ENCODE measurements at regions not wholly inside any gene's neighbourhood (a gene's known extent, or its start where the extent isn't known, plus 50 kb on each side); places are given as distances from the start of the nearest gene placed in this dataset.

- no peak overlapping the region for H3K9ac ChIP-seq (ENCODE audit: low read length)
- peaks cover 17% of the 10 kb centered on the region for H3K27me3 ChIP-seq (ENCODE audit: low read depth, low read length)
- H3K27ac ChIP-seq (ENCODE audit: low read length), result no peak overlapping the region
- peaks cover 6% of the 10 kb centered on the region for H3K4me1 ChIP-seq (ENCODE audit: low read length)
- no peaks in the 10 kb centered on the region for H3K36me3 ChIP-seq (replicated peaks; ENCODE audit: low read depth, low read length)
- H3K4me3 ChIP-seq (ENCODE audit: low read length), result no peak overlapping the region
- H3K4me2 ChIP-seq (ENCODE audit: low read length), result no peak overlapping the region
- TF ChIP-seq EZH2phosphoT487 (IDR thresholded peaks at IDR 0.05; ENCODE audit: low read depth) (no peak), CTCF (IDR thresholded peaks at IDR 0.05; ENCODE audit: low read depth, low read length) (no peak)
- no peak overlapping the region for H2AFZ ChIP-seq (ENCODE audit: low read depth, low read length)
- no peaks in the 10 kb centered on the region for H4K20me1 ChIP-seq (ENCODE audit: insufficient read depth, low read length)
- no peaks in the 10 kb centered on the region for H3K9me3 ChIP-seq (ENCODE audit: insufficient read depth, low read length)
- no peaks in the 10 kb centered on the region for H3K79me2 ChIP-seq (ENCODE audit: low read length)
Measured at GRCh38 chr1:230561570-230561969, 80.7 kb upstream of the COG2 start.

GRCh38 chr1:230558324-230558723 lies 84.0 kb upstream of the COG2 start:
- TF ChIP-seq EZH2phosphoT487 (IDR thresholded peaks at IDR 0.05; ENCODE audit: low read depth) (no peak), CTCF (IDR thresholded peaks at IDR 0.05; ENCODE audit: low read depth, low read length) (no peak)
- no peak overlapping the region for H3K4me2 ChIP-seq (ENCODE audit: low read length)
- no peak overlapping the region for H3K27ac ChIP-seq (ENCODE audit: low read length)
- H3K79me2 ChIP-seq (ENCODE audit: low read length), result no peaks in the 10 kb centered on the region
- H3K4me3 ChIP-seq (ENCODE audit: low read length), result no peak overlapping the region
- H3K36me3 ChIP-seq (replicated peaks; ENCODE audit: low read depth, low read length), result no peaks in the 10 kb centered on the region
- H3K4me1 ChIP-seq (ENCODE audit: low read length), result peaks cover 18% of the 10 kb centered on the region
- H2AFZ ChIP-seq (ENCODE audit: low read depth, low read length), result no peak overlapping the region
- no peaks in the 10 kb centered on the region for H4K20me1 ChIP-seq (ENCODE audit: insufficient read depth, low read length)
- no peaks in the 10 kb centered on the region for H3K27me3 ChIP-seq (ENCODE audit: low read depth, low read length)
- no peak overlapping the region for H3K9ac ChIP-seq (ENCODE audit: low read length)
- H3K9me3 ChIP-seq (ENCODE audit: insufficient read depth, low read length), result no peaks in the 10 kb centered on the region

GRCh38 chr1:230556453-230556852 lies 85.8 kb upstream of the COG2 start:
- Histone ChIP-seq H4K20me1 (ENCODE audit: insufficient read depth, low read length) (no peaks in the 10 kb centered on the region), H2AFZ (ENCODE audit: low read depth, low read length) (no peak overlapping the region)

GRCh38 chr1:230555814-230556213 lies 86.5 kb upstream of the COG2 start:
- Histone ChIP-seq H3K4me1 (ENCODE audit: low read length) (peaks cover 18% of the 10 kb centered on the region), H3K36me3 (replicated peaks; ENCODE audit: low read depth, low read length) (no peaks in the 10 kb centered on the region), H3K4me3 (ENCODE audit: low read length) (peak overlapping the region; percentile 2; the same call in 1 of the 2 replicates), H2AFZ (ENCODE audit: low read depth, low read length) (peak overlapping the region; percentile 74; the same call in 1 of the 2 replicates), H3K4me2 (ENCODE audit: low read length) (peak overlapping the region; percentile 42), H3K9ac (ENCODE audit: low read length) (peak overlapping the region; percentile 1; the same call in 1 of the 2 replicates), H3K79me2 (ENCODE audit: low read length) (no peaks in the 10 kb centered on the region), H4K20me1 (ENCODE audit: insufficient read depth, low read length) (no peaks in the 10 kb centered on the region), H3K9me3 (ENCODE audit: insufficient read depth, low read length) (no peaks in the 10 kb centered on the region), H3K27ac (ENCODE audit: low read length) (peak overlapping the region; percentile 33; the same call in 1 of the 2 replicates), H3K27me3 (ENCODE audit: low read depth, low read length) (no peaks in the 10 kb centered on the region)
- no peak for TF ChIP-seq EZH2phosphoT487 (IDR thresholded peaks at IDR 0.05; ENCODE audit: low read depth)
- TF ChIP-seq CTCF (IDR thresholded peaks at IDR 0.05; ENCODE audit: low read depth, low read length), result no peak

More at GRCh38 chr1:230556453-230556852, 85.8 kb upstream of the COG2 start:
- H3K4me2 ChIP-seq (ENCODE audit: low read length), result peak overlapping the region; percentile 42; the same call in 1 of the 2 replicates
- H3K27ac ChIP-seq (ENCODE audit: low read length), result peak overlapping the region; percentile 33; the same call in 1 of the 2 replicates
- H3K9ac ChIP-seq (ENCODE audit: low read length), result no peak overlapping the region; the same call in 1 of the 2 replicates
- no peaks in the 10 kb centered on the region for H3K79me2 ChIP-seq (ENCODE audit: low read length)
- no peaks in the 10 kb centered on the region for H3K36me3 ChIP-seq (replicated peaks; ENCODE audit: low read depth, low read length)
- no peaks in the 10 kb centered on the region for H3K27me3 ChIP-seq (ENCODE audit: low read depth, low read length)
- no peak for TF ChIP-seq EZH2phosphoT487 (IDR thresholded peaks at IDR 0.05; ENCODE audit: low read depth)
- no peak for TF ChIP-seq CTCF (IDR thresholded peaks at IDR 0.05; ENCODE audit: low read depth, low read length)
- no peak overlapping the region for H3K4me3 ChIP-seq (ENCODE audit: low read length)
- peaks cover 18% of the 10 kb centered on the region for H3K4me1 ChIP-seq (ENCODE audit: low read length)
- no peaks in the 10 kb centered on the region for H3K9me3 ChIP-seq (ENCODE audit: insufficient read depth, low read length)

All from OCI-LY3 (cell line).